PFSK-1 (cell line): ENCODE measurements at regions not wholly inside any gene's neighbourhood (a gene's known extent, or its start where the extent isn't known, plus 50 kb on each side); places are given as distances from the start of the nearest gene placed in this dataset.

Experiments
- FOXP2 ChIP-seq: optimal IDR thresholded peaks from 2 replicates; pipeline ENCODE3; 2011; ENCODE audit warnings: borderline replicate concordance, control low read depth, inconsistent platforms; ENCODE audit not compliant: insufficient read depth; ENCODE audit errors: extremely low read length, extremely low read depth
- POLR2AphosphoS5 ChIP-seq: IDR thresholded peaks from 2 replicates; pipeline ENCODE4 v1.6.1; 2012; ENCODE audit warnings: low read depth, mild to moderate bottlenecking, control low read depth, low read length, moderate library complexity
- REST ChIP-seq, 2 experiments: IDR thresholded peaks; 2 replicates each; pipeline versions ENCODE4 v1.6.1 to v1.8.0; 2011 to 2012; ENCODE audit warnings: low read depth in 2 of 2, low read length in 2 of 2, control low read depth in 1 of 2, inconsistent platforms in 1 of 2, mild to moderate bottlenecking in 1 of 2, moderate library complexity in 1 of 2; ENCODE audit not compliant: insufficient read depth in 1 of 2
- SIN3A ChIP-seq: IDR thresholded peaks from 2 replicates; pipeline ENCODE4 v1.6.1; 2012; ENCODE audit warnings: mild to moderate bottlenecking, low read length, moderate library complexity, borderline replicate concordance; ENCODE audit not compliant: insufficient read depth
- TAF1 ChIP-seq: IDR thresholded peaks from 2 replicates; pipeline ENCODE4 v1.6.1; 2012; ENCODE audit warnings: low read length, control low read depth, borderline replicate concordance; ENCODE audit not compliant: insufficient read depth

DNA sequence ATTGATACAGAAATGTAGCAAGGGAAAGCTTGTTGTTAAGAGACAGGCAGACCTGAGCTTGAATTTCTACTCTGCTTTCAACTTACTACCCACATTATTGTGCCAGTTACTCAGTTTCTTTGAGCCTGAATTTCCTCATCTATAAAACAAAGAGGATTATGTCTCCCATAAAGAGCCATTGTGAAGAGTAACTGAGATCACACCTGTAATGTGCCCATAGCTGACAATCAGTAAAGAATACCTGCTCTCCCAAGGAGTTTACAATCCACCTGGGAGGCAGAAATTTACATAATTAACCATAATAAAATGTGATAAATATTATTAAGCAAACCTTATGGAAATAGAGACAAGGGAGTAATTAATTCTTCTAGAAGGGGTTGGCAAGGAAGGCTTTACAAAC, 204.9 kb downstream of the EPM2A start:
- TF ChIP-seq TAF1 (no peak), POLR2AphosphoS5 (no peak), REST (IDR thresholded peaks at IDR 0.05; ENCODE audit: insufficient read depth in 1 of 2, low read depth in 2 of 2, low read length in 2 of 2) (no peak), SIN3A (no peak), FOXP2 (no peak)
